ENCODE measurements at regions not wholly inside any gene's neighbourhood (a gene's known extent, or its start where the extent isn't known, plus 50 kb on each side); places are given as distances from the start of the nearest gene placed in this dataset.

DNA sequence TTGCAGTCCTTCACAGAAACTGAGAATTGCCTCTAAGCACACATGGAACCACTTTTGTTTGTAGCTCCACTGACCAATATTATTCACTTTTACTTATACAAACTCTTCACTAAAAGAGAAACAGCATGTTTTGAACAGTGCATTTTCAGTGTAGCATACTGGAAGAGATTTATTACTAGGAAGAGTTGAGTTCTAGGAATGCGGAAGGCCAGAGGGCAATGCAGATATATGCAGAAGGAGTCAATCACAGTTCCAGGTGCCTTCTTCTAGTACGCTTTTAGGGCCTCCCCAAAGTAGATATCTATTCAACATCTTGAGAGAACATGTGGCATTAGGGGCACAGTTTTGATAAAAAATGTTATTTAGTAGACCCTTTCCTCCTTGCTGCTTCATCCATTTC, 1654.0 kb upstream of the ZEB2 start:
- FAIRE-seq, result no peak
- Histone ChIP-seq H3K4me3 (ENCODE audit: low read depth, low read length) (no peak overlapping the region), H3K27me3 (ENCODE audit: control insufficient read depth, insufficient read depth, low read length) (no peaks in the 10 kb centered on the region), H3K36me3 (ENCODE audit: control insufficient read depth, insufficient read depth, low read length) (no peaks in the 10 kb centered on the region)
- TF ChIP-seq, protein P1, sequence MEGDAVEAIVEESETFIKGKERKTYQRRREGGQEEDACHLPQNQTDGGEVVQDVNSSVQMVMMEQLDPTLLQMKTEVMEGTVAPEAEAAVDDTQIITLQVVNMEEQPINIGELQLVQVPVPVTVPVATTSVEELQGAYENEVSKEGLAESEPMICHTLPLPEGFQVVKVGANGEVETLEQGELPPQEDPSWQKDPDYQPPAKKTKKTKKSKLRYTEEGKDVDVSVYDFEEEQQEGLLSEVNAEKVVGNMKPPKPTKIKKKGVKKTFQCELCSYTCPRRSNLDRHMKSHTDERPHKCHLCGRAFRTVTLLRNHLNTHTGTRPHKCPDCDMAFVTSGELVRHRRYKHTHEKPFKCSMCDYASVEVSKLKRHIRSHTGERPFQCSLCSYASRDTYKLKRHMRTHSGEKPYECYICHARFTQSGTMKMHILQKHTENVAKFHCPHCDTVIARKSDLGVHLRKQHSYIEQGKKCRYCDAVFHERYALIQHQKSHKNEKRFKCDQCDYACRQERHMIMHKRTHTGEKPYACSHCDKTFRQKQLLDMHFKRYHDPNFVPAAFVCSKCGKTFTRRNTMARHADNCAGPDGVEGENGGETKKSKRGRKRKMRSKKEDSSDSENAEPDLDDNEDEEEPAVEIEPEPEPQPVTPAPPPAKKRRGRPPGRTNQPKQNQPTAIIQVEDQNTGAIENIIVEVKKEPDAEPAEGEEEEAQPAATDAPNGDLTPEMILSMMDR (IDR thresholded peaks at IDR 0.05; ENCODE audit: insufficient read depth, low read length, severe bottlenecking), result no peak
- no peak for DNase-seq (ENCODE audit: low read depth)

DNA sequence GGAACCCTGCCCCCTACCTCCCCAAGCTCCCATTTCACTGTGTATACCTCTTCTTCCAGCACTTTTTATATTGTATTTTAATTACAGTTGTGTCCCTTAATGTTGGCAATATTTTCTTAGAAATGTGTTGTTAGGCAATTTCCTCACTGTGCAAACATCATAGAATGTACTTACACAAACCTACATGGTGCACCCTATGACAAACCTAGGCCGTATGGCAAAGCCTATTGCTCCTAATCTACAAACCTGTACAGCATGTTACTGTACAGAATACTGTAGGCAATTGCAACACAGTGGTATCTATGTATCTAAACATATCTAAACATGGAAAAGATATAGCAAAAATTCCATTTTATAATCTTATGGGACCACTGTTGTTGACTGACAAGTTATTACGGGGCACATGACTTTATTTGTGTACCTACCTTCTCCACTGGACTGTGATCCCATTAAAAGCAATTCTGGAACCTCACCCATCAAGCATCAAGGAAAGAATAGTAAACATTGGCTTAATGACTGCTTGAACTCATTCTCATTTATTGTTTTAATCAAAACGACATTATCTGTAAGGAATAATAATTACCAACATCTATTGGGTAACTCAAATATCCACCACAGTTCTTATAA, 1641.5 kb upstream of the ZEB2 start:
- Histone ChIP-seq H3K27me3 (ENCODE audit: control insufficient read depth, insufficient read depth, low read length) (no peaks in the 10 kb centered on the region), H3K36me3 (ENCODE audit: control insufficient read depth, insufficient read depth, low read length) (no peaks in the 10 kb centered on the region), H3K4me3 (ENCODE audit: low read depth, low read length) (no peak overlapping the region)
- TF ChIP-seq, protein P1 (IDR thresholded peaks at IDR 0.05; ENCODE audit: insufficient read depth, low read length, severe bottlenecking), result no peak
- no peak for DNase-seq (ENCODE audit: low read depth)
- FAIRE-seq, result no peak

DNA sequence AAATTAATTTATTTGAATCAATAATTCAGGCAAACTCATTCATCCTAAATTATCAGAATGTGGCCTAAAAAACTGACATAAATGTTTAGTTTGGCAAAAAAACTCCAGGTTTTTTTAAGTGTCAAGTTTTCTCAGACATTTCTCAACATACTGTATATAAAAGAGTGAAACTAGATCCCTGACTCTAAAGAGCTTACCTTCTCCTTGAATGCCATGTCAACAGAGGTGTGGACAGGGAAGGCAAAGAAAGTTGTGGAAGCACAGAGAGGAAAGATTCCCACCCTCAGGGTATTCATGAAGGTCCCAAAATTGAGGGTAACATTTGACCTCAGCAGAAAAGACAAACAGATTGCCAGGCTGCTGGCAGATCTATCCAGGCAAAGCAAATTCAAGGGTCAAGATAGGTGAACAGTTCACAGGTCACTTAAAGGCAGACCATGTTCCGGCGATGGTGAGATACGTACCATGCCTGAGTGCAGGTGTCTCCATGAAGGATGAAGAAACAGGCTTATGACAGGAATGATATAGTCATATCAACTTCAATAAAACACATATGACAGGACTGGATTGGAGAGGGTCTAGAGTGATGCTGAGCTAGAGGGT, 1638.3 kb upstream of the ZEB2 start:
- Histone ChIP-seq H3K4me3 (ENCODE audit: low read depth, low read length) (no peak overlapping the region), H3K36me3 (ENCODE audit: control insufficient read depth, insufficient read depth, low read length) (no peaks in the 10 kb centered on the region), H3K27me3 (ENCODE audit: control insufficient read depth, insufficient read depth, low read length) (no peaks in the 10 kb centered on the region)
- TF ChIP-seq, protein P1 (IDR thresholded peaks at IDR 0.05; ENCODE audit: insufficient read depth, low read length, severe bottlenecking), result no peak
- DNase-seq (ENCODE audit: low read depth), result no peak
- FAIRE-seq, result peak; percentile 7

DNA sequence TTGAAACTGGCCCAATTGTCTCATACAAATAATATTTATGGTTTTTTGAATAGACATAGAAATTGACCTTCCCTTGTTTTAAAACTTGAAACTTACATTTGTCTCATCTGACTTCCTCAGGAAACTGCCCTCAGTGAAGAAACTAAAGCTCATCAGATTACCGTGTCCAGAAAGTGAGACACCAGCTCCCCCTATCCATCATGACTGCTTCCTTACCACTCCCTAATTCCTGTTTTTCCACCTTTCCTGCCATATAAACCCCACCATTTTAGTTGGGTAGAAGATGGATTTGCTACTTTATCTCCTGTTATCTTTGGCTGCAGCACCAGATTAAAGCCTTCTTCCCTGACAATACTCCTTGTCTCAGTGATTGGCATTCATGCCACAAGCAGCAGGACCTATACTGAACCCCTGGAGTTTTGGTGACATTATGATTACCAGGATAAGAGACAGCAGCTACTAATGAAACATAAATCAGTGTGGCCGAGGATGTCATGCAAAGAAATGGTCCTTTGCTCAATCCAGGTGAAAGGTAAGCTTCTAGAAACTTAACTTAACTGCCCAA, 1627.6 kb upstream of the ZEB2 start:
- no peak for FAIRE-seq
- TF ChIP-seq, protein P1 (IDR thresholded peaks at IDR 0.05; ENCODE audit: insufficient read depth, low read length, severe bottlenecking), result peak; percentile 17
- Histone ChIP-seq H3K27me3 (ENCODE audit: control insufficient read depth, insufficient read depth, low read length) (no peaks in the 10 kb centered on the region), H3K4me3 (ENCODE audit: low read depth, low read length) (no peak overlapping the region), H3K36me3 (ENCODE audit: control insufficient read depth, insufficient read depth, low read length) (no peaks in the 10 kb centered on the region)
- DNase-seq (ENCODE audit: low read depth), result peak; percentile 25

DNA sequence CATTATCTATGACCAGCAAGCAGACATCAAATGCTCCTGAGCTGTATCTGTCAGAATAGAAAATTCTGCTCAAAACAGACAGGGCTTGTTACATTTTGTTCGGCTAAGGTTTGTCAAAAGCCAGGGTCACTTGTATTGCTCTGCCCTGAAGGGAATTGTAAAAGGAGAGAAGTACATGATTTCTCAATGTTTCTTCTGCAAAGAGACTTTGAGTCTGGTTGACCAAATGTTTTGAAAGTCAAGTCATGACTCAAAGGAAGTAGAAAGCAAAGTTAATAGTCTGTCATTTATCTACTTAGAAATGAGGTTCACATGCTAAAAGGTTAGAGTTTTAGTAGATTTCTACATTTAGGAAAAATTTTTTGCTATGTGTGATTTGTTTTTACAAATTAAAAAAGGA, 1624.1 kb upstream of the ZEB2 start:
- Histone ChIP-seq H3K4me3 (ENCODE audit: low read depth, low read length) (no peak overlapping the region), H3K27me3 (ENCODE audit: control insufficient read depth, insufficient read depth, low read length) (no peaks in the 10 kb centered on the region), H3K36me3 (ENCODE audit: control insufficient read depth, insufficient read depth, low read length) (no peaks in the 10 kb centered on the region)
- TF ChIP-seq, protein P1 (IDR thresholded peaks at IDR 0.05; ENCODE audit: insufficient read depth, low read length, severe bottlenecking), result no peak
- DNase-seq (ENCODE audit: low read depth) (peak; percentile 31), FAIRE-seq (no peak)

Data from bronchial epithelial cell (primary cell).